Neural progenitor cell (in vitro differentiated cells): ENCODE measurements at regions not wholly inside any gene's neighbourhood (a gene's known extent, or its start where the extent isn't known, plus 50 kb on each side); places are given as distances from the start of the nearest gene placed in this dataset.

Source experiments
- CTCF ChIP-seq: fragments of 200-600 bp; sonication (generic); IDR thresholded peaks from 2 replicates; pipeline ENCODE4 v1.5.1; 2017; ENCODE audit warnings: antibody characterized with exemption, mild to moderate bottlenecking
- EZH2 ChIP-seq: fragments of 200-600 bp; sonication (generic); IDR thresholded peaks from 2 replicates; pipeline ENCODE4 v1.6.1; 2017; ENCODE audit warnings: antibody characterized with exemption, mild to moderate bottlenecking, moderate library complexity
- EZH2phosphoT487 ChIP-seq: fragments of 200-600 bp; sonication (generic); IDR thresholded peaks from 2 replicates; pipeline ENCODE4 v1.6.1; 2017; ENCODE audit warnings: antibody characterized with exemption

DNA sequence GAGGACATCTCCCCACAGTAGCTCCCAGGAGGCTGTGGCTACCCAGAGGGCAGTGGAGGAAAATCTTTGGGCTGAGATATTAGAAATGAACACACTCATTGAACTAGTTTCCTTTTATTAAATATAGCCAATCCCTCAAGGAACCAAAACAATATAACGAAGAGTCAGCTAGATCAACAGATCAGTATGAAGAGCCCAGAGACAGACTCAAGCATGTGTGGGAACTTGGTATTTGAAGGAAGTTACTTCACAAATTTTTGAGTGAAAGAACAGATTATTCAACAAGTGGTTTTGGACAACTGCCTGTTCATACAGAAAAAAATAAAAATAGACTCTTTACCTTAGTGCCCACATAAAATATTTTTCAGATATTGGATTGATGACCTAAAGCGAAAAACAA is 183.6 kb upstream of the PMFBP1 start:
- TF ChIP-seq CTCF (no peak), EZH2 (no peak), EZH2phosphoT487 (no peak)
